Esophagus squamous epithelium (tissue), 4 donors: ENCODE measurements at regions not wholly inside any gene's neighbourhood (a gene's known extent, or its start where the extent isn't known, plus 50 kb on each side); places are given as distances from the start of the nearest gene placed in this dataset.

ENCODE experiments used
- CTCF ChIP-seq, 6 experiments: fragments of 450-650 bp in 4 of 6; fragments of 200-600 bp in 2 of 6; sonication (generic) in 2 of 6; IDR thresholded peaks; one replicate each; pipeline ENCODE4 v1.5.1; 2016 to 2019; ENCODE audit warnings: antibody characterized with exemption in 6 of 6, mild to moderate bottlenecking in 4 of 6, moderate library complexity in 4 of 6
- POLR2A ChIP-seq, 4 donors: fragments of 450-650 bp; IDR thresholded peaks; one replicate each; pipeline ENCODE4 v1.6.1; 2017; ENCODE audit warnings: antibody characterized with exemption in 4 of 4, mild to moderate bottlenecking in 4 of 4, moderate library complexity in 3 of 4

DNA sequence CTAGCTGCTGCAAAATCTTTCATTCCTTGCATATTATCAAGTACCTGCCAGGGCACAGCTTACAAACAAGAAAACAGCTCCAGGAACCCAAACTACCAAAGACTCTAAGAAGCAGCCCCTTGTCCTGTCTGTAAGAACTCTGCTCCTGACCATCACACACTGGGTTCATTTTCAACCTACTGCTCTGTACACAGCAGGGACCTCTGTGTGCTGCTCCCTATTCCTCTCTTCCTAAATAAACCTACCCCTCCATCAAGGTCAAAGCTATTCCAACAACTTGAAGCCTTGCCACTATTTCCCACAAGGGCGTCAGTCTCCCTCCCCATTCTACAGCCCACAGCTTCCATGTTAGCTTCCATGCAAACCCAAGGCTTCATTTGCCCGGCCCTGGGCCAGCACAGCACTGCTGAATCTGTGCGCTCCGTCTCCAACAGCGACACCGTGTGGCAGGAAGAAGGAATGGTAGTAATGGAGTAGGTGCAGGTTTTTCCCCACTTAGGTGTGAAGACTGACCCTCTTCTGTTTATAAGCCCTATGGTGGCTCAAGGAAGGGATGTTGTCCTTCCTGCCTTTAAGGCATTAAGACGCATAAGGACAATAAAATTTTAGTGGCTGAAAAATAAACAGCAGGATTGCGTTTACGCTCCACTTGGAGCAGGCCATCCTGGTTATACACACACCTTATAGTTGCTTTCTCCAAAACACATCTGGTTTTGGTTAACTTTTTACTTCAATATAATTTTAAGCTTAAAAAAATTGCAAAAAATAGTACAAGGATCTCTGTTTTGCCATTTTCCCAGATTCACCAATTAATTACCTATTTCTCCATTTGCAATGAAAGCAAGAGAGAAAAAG is 115.2 kb upstream of the NXT1 start:
- TF ChIP-seq CTCF (IDR thresholded peaks at IDR 0.05) (peak in 5 of 6 experiments; percentile 54 to 84 (median 75)), POLR2A (IDR thresholded peaks at IDR 0.05) (no peak)
